ENCODE measurements at regions not wholly inside any gene's neighbourhood (a gene's known extent, or its start where the extent isn't known, plus 50 kb on each side); places are given as distances from the start of the nearest gene placed in this dataset.

DNA sequence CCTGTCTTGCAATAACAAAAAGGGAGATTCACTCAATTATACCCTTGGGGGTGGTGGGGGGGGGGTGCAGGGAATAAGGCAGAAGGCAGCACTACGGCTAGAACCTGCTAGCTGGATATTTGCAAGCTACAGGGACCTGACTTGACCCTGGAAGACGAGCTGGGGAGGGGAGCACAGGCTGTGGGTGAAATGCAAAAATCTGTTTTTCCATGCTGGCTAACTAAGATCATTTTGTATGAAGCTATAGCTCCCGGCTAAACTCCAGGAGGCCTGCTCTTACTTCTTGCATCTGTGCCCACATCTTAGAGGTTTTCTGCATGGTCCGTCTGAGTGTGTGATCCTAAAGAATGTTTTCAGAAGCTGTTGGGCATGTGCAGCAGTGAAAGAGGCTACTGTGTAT, 106.6 kb downstream of the EBLN1 start:
- H3K9me1 ChIP-seq (ENCODE audit: control insufficient read depth, insufficient read depth, low read length), result no peaks in the 10 kb centered on the region
- H3K27ac ChIP-seq (ENCODE audit: extremely low read depth, low read depth, low read length), result no peak overlapping the region
- H3K4me1 ChIP-seq (replicated peaks in 1 of 2; ENCODE audit: control insufficient read depth in 2 of 2, insufficient read depth in 2 of 2, low read length in 2 of 2), result no peaks in the 10 kb centered on the region
- peak overlapping the region; percentile 44; the same call in 1 of the 2 replicates for H2AFZ ChIP-seq (ENCODE audit: low read depth, low read length)
- ATAC-seq, result no peak
- no peak for FAIRE-seq
- intact Hi-C loops (cut with micrococcal nuclease), result no loop called here
- BruUV-seq (replicated peaks), result no TSS peak
- ChIA-PET POLR2A (interaction anchor here (0.7 kb wide), 1 partner anchor 10 kb away, joined by 3 read pairs; no protein-coding TSS in a partner anchor), CTCF (ENCODE audit: low intra/inter-chr PET ratio) (no interaction called here)
- in situ Hi-C loops (cut with MboI), result no loop called here
- 19% methylated on average over 4 of the region's 4 CpGs for WGBS (ENCODE audit: insufficient coverage, low coverage, missing lambda C conversion rate)
- H3K36me3 ChIP-seq (ENCODE audit: control insufficient read depth, insufficient read depth, low read length), result no peaks in the 10 kb centered on the region
- no peaks in the 10 kb centered on the region for H4K20me1 ChIP-seq (replicated peaks; ENCODE audit: control insufficient read depth, insufficient read depth, low read length)
- TF ChIP-seq ZBED1 (IDR thresholded peaks at IDR 0.05) (no peak), ZNF512 (tag; IDR thresholded peaks at IDR 0.05) (no peak), ZNF766 (CRISPR knock-in tag; conservative IDR thresholded peaks at IDR 0.05) (no peak), ZBTB8A (IDR thresholded peaks at IDR 0.05; ENCODE audit: partially characterized antibody) (no peak), SMAD3 (CRISPR knock-in tag; conservative IDR thresholded peaks at IDR 0.05) (no peak), GATAD2A (IDR thresholded peaks at IDR 0.05) (no peak), NFE2 (IDR thresholded peaks at IDR 0.05; ENCODE audit: low read depth) (no peak), BRF2 (IDR thresholded peaks at IDR 0.05; ENCODE audit: borderline replicate concordance, insufficient read depth, insufficient read length) (no peak), SREBF1 (IDR thresholded peaks at IDR 0.05; ENCODE audit: borderline replicate concordance, low read depth, low read length) (no peak), BRF1 (IDR thresholded peaks at IDR 0.05; ENCODE audit: borderline replicate concordance, extremely low read depth, insufficient read length) (no peak), ZNF551 (CRISPR knock-in tag; IDR thresholded peaks at IDR 0.05) (no peak)
- TF ChIP-seq, protein P1, sequence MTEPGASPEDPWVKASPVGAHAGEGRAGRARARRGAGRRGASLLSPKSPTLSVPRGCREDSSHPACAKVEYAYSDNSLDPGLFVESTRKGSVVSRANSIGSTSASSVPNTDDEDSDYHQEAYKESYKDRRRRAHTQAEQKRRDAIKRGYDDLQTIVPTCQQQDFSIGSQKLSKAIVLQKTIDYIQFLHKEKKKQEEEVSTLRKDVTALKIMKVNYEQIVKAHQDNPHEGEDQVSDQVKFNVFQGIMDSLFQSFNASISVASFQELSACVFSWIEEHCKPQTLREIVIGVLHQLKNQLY (CRISPR knock-in tag; conservative IDR thresholded peaks at IDR 0.05), result no peak
- H3K79me2 ChIP-seq (ENCODE audit: control insufficient read depth, insufficient read depth, low read length), result no peaks in the 10 kb centered on the region
- no peak overlapping the region for H3K4me2 ChIP-seq (ENCODE audit: insufficient read depth, low read length)
- H3K27me3 ChIP-seq (ENCODE audit: control insufficient read depth in 2 of 2, insufficient read depth in 2 of 2, low read length in 2 of 2), result no peaks in the 10 kb centered on the region
- DNase-seq (ENCODE audit: extremely low read depth in 1 of 4, low spot score in 3 of 4), result no peak
- no peak overlapping the region for H3K4me3 ChIP-seq
- no peaks in the 10 kb centered on the region for H3K9me3 ChIP-seq (replicated peaks; ENCODE audit: control insufficient read depth, insufficient read depth, low read depth, low read length)
- H3K9ac ChIP-seq (ENCODE audit: insufficient read depth in 1 of 2, low read depth in 2 of 2, low read length in 2 of 2), result no peak overlapping the region
